Activated T-helper 1 cell treated with anti-CD3 and anti-CD28 coated beads, Interleukin-2, amount 50 U/mL, for 16 hours (primary cell): ENCODE measurements at regions not wholly inside any gene's neighbourhood (a gene's known extent, or its start where the extent isn't known, plus 50 kb on each side); places are given as distances from the start of the nearest gene placed in this dataset.

ENCODE experiments used
- DNase-seq, 2 donors: peaks; one replicate each; pipeline ENCODE4 v3.0.0-alpha.2; 2020; ENCODE audit warnings: low read depth in 1 of 2, low spot score in 1 of 2

DNA sequence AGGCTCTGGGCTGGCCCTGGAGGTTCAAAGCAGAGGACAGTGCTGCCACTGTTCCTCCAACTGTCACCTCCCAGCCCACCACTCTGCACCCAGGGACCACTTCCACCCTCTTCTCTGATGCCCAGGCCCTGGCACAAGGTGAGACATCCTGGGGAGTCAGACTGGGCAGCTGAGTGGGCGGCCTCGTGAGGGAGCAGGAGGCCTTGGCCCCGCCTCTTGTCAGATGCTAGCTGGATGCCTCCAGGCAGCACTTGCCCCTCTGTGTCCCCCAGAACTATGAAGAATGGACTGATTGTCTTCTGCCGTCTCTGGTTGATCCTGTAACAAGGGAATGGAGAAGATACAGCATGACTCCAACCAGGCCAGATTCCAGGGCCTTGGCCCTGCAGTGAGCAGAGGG lies 191.0 kb upstream of the LINGO1 start:
- DNase-seq: no peak

DNA sequence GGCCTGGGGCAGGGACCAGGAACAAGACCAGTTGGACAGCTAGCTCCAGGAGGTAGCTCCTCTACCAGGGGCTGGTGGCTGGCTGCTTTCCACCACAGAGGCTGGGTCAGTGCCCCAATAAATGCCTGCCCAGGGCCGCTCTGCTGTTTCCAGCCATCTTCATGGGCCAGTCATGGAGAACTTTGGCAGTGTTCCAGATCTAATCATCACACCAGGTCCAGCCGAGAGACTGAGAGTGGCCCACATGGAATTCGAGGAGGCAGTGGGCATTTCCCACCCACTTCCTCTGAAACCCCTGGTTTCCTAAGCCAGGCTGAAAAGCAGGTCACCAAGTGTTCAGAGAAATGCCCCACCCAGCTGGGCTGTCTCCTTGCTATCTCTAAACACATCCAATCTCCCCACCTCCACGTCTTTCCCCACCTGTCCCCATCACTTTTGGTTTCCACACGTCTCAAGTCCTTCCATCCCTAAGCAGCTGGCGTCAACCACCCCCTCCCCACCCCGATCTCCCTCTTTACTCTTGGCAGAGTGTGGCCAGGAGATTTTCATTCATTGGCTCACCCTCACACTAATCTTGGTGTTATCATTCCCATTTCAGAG lies 190.0 kb upstream of the LINGO1 start:
- no peak for DNase-seq

DNA sequence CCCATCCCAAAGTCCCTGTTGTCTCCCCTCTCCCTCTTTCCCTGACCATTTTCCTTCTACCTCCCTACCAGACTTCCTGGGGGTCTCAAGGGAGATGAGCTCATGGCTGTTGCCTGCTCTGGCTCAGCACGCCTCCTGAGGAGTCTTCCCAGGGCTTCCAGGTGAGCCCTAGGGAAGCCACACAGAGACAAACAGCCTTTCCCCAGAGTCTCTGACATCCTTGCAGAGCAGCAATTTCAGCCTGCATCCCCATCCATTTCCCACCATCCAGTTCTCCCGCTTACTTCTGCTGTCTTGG lies 189.2 kb upstream of the LINGO1 start:
- no peak for DNase-seq

DNA sequence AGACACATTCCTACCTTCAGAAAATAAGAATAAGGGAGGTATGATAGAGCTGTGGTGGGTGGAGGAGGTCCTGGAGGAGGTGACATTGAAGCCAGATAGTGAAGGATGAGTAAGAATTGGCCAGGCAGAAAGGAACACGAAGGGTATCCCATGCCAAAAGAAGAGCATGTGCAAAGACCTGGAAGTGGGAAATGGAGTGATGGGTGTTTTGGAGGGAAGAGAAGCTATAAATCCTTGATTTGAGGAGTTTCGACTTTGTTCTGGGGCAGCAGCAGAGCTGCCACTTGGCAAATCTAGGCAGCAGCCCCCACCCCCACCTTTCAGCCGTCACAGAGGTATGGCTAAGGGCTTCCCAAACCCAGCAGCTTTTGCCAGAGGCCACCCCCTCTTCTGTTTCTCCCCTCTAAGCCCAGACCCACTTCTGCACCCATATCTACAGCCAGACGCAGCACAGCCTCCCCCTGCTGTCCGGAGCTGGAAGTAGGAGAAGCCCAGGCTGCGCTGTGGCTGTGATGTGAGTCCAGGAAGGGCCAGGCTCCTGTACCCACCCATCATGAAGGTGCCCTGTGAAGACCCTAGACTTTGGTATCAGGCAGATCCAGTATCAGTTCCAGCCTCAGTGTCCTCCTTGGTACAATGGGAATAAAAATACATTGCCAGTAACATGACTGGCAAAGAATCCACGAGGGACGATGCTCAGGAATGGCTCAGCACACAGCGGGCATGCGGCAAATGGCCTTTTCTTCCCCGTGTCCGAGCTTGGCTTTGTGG lies 188.7 kb upstream of the LINGO1 start:
- DNase-seq: no peak

DNA sequence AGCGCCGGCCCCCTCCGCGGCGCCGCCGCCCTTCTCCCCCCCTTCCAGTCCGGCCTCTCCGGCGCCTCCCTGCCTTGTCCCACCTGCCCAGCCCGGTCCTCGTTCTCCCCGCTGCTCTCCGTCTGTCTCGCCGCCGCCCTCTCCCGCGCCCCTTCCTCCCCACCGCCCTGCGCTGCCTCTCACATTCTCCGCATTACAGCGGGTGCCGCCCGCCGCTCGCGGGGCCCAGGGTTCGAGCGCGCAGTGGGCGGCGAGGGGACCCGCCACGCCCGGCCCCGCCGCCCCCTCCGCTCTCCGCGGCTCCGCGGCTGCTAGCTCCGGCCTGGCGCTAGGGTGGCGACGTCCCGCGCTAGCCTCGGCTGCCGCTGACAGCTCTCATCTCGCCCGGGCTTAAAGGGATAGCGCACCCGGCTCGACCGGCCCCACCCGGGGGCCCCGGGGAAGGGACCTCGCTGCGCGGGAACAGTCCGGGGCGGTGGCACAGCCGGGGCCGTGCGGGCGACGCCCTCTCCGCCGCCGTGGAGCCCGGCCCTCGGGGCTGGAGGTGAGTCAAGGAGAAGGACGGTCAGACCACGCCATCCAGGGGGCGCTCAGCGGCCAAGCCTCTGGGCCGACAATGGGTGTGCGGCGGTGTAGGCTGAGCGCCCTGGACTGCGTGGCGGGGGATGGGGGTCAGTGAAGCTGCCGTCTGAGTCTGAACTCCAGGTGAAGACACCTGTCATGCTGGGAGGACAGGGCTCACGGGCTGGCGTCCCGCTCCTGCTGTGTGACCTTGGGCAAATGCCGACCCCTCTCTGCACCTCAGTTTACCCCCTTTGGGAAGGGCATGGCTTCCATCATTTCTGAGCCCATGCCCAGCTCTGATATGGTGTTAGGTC lies 187.4 kb upstream of the LINGO1 start:
- no peak for DNase-seq

DNA sequence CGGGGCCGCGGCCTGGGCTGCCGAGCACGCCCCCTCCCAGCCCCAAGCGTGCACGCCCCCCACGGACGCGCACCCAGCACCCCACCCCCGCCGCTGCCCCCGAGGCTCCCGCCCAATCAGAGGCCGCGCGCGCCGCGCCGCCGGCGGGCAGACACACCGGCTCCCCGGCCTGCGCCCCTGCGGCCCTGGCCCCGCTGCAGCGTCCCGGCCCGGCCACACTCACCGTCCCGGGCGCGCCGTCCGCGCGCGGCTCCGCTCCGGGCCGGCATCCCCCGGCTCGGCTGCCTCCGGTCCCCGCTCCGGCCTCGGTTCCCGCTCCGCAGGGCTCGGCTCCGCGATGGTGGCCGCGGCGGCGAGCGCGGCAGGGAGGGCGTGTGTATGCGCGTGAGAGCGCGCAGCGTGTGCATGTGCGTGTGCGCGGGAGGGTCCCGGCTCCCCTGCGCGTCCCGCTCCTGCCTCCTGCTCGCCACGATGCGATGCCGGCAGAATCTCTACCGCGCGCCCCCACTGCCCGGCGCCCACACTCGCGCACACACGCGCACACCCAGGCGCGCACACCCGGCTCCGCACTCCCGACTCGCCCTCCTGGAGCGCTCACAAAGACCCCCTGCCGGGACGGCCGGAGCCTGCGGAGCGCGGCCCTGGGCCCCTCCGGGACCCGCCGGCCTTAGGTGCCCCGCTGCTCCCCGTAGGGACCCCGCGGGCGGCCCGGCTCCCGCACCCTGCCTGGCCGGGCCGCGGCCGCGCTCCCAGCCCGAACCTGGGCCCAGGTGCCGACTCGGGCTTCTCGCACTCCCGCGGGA lies 186.5 kb upstream of the LINGO1 start:
- DNase-seq: no peak

DNA sequence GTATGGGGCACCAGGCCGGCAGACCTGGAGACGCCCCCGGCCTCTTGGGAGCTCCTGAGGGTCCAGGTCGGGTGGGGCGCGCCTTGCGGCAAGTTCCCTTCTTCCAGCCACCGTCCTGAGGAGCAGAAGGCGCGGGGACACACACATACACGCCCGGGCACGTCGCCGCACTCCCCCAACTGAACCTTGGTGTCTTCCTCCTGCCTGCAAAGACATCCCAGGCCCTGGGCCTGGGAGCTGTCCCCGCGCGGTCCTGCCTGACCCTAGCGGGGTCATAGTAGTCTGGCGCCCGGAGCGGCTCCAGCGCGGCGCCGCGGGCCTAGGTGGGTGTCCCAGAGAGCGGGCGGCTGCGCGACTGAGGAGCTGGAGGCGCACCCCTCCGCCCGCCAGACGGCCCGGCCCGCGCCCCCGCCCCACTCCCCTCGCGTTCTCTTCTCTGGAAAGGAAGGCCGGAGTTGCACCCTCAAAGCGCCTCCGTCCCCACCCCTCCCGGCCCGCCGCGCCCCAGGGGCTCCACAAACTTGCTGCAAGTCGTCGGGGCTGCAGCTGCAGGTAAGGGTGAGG lies 185.9 kb upstream of the LINGO1 start:
- no peak for DNase-seq

DNA sequence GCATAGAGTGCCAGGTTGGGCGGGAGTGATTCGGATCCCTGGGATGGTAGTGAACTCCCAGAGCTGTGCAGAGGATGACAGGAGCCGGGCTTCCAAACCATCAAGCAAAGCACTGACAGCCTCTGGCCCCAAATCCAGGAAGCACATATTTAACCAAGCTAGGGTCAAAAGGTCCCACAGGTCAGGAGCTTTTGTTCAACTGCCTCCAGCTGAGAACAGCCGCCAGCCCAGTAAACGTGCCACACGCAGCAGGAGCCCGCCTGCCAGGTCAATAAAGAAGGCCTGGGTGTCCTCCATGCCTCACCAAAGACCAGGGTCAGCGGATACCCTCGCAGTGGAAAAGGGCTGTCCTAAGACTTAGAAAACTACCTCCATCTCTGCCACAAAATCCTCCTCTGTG lies 184.7 kb upstream of the LINGO1 start:
- DNase-seq: no peak

DNA sequence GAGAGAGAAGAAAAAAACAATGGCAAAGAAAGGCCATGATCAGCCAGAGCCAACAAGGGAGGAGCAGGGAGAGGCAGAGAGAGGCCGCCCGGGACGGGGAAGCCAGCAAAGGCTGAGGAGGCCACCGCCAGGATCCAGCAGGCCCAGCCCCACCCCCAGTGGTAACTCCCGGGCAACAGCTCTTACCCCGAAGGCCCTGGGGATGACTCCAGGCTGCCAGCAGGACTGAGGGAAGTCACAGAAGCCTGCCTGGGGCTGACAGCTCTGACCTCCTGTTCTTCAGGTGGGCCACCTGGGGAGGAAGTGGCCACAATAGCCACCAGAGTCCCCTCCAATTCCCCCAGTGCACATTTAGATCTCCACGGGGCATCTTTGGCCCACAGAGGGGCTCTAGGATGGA lies 184.3 kb upstream of the LINGO1 start:
- DNase-seq: no peak

DNA sequence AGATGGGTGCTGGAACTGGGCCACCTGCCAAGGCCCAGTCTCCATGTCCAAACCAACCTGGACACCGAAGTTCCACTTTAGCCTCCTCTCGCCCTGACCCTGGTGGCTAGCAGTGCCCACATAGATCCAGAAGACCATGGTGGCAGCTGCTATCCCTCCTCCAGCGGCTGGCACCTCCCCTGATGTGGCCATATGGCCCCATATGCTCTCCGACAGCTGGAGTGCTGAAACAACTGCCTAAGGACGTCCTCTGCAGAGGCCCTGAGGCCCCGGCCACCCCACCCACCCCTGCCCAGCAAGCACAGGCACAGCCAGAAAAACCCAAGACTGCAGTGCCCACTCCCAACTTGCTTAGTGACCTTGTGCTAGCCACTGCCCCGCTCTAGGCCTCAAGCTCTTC lies 182.3 kb upstream of the LINGO1 start:
- DNase-seq: no peak

DNA sequence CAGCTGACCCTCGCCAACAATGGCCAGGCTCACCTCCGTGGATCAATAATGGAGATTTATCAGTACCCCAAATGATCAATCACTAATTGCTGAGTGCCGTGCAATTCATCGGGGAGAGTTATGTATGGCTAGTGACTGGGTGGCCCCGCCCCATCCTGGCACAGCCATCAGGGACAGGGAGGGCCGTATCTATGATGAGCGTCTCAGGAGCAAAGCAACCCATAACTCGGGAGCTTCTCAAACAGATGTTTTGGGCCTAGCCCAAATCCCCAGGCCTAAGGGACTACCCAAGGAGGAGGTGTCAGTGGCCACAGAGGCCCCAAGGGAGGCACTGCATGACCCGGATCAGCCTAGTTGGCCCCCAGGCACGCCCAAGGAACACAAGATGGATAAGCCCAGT lies 180.0 kb upstream of the LINGO1 start:
- DNase-seq: no peak

DNA sequence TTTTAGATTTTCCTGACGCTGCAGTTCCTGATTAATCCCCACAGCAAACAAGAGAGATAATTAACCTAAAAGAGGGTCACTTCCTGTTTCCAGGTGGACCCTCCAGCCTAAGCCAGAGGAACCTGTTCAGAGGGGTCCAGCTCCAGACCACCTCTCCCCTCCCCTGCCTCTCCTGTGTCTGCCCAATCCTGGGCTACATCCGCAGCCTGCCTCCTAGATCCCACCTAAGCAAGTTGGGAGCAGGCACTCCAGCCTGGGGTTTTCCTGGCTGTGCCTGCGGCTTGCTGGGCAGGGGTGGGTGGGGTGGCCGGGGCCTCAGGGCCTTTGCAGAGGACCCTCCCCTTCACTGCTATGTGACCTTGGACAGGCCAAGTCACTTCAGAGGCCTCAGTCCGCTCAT lies 178.6 kb upstream of the LINGO1 start:
- no peak for DNase-seq

DNA sequence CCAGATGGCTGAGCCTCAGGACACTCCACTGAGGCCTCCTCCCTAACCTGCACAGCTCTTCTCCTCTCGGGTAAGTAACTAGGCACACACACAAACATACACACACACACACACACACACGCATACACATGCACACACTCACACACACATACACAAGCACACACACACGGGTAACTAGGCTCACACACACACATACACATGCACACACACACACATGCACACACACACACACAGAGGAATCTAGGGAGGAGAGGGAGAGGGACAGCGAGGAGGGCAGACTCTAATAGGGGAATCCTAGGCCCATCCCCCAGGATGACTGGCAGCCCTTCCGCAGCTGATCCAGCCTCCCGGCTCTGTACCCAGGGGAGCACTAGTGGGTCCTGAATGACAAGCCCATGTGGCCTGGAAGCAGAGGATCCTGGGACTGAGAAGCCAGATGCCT lies 177.4 kb upstream of the LINGO1 start:
- DNase-seq: no peak

DNA sequence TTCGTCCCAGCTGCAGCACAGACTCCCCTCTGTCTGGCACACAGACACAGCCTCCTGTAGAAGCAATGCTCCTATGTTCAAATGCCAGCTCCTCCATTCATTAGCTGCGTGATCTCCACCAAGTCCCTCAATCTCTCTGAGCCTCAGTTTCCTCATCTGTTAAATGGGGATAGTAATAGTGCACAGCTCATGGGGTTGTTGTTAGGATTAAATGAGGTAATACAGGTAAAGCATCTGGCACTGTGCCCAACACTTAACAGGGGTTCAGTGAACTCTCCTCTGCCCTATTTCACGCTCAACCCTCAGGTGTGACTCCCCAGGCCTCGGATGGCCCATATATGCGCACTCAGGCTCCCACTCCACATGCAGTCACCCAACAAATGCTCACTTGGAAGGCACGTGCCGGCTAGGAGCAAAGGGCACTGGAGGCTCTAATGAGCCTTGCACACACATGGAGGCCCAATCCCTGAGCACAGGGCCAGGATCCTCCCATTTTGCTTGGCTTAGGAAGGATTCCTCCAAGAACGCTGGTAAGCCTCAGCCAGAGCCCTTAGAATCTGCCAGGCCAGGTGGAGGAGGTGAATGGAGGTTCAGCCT lies 176.0 kb upstream of the LINGO1 start:
- no peak for DNase-seq

DNA sequence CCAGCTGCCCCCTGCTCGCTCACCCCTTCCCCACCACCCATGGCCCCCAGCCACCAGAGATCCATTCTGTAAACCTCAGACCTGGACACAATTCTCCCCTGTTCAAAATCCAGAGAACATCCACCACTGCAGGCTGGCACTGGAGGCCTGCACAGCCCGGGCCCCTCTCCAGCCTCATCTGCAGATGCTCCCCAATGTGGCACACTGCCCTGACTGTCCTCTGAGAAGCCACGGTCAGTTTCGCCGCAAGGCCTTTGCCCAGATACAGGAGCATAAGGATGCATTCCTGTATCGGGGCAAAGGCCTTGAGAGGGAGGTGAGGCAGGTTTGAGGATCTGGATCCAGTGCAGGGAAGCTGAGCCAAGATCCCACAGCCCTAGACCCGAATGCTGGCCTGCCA lies 175.4 kb upstream of the LINGO1 start:
- DNase-seq: no peak

DNA sequence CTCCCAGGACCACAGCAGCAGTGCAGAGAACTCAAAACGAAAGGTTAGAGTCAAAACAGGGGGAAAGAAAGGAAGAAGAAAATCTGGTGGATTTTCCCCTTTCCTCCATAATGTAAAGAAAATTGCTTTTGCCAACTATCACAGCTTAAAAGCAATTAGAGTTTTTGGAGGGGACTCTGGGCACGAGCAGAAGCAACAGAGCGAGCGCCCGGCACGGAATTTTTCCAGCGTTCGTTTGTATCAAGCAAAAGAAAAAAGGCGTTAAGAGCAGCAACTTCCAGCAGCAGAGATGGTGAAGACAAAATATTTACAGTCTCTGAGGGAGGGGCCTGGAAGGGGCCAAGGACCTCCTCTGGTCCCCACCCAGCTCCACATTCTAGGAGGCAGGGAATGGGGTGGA lies 174.9 kb upstream of the LINGO1 start:
- DNase-seq: no peak

DNA sequence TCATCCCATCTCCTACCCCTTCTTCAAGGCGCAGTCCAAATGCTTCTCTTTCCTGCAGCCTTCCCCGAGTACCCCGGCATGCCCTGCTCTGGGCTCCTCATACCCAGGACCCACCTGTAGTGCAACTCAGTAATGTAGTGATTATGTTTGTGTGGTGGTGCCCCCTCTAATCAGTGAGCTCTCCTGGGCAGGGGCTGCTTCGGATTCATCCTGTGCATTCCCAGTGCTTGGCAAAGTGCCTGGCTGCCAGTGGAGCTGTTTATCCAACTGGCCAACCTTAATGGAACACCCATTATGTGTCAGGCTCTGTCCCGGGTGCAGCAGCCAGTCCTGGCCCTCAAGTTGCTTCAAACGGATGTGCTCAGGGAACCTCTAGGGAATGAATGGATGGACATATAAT lies 174.4 kb upstream of the LINGO1 start:
- DNase-seq: no peak

DNA sequence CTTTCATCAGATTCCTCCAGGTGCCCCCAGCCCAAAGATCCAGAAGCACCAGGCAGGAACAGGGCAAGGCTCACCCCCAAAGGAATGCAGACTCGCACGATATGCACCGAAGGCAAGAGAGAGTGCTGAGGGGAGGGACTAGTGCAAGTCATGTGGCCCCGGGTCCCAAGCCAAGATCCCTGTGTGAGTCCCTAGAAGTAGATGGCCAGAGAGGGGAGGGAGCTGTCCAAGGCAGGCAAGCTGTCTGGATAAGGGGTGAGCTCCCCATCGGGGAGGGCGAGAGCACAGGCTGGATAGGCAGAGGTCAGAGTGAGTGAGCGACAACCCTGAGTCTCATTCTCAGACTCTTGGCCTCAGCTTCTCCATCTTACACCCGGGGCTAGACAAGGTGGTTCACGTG lies 171.5 kb upstream of the LINGO1 start:
- DNase-seq: no peak

DNA sequence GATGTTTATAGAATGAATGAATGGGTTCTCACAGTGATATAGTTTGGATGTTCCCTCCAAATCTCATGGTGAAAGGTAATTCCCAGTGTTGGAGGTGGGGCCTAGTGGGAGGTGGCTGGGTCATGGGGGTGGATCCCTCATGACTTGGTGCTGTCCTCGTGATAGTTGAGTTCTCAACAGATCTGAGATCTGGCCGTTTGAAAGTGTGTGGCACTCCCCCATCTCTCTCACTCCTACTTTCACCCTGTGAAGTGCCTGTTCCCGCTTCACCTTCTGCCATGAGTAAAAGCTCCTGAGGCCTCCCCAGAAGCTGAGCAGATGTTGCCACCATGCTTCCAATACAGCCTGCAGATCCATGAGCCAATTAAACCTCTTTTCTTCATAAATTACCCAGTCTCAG lies 170.8 kb upstream of the LINGO1 start:
- no peak for DNase-seq

DNA sequence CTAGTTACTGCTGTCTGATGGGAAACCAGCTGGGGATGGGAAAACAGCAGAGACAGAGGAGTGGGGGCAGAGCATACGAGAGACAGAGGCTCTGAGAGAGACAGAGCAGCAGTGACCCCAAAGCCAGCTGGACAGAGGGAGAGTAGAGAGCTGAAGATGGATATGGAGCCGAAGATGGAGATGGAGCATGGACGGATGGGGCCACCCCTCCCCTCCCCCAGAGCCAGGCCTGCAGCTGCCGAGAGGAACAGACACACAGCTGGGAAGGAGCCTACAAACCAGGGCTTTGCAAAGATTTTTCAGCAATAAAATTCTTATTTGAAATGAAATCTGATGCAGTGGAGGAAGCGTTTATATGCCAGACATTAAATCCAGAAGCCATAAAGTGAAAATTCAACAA lies 167.6 kb upstream of the LINGO1 start:
- DNase-seq: no peak

DNA sequence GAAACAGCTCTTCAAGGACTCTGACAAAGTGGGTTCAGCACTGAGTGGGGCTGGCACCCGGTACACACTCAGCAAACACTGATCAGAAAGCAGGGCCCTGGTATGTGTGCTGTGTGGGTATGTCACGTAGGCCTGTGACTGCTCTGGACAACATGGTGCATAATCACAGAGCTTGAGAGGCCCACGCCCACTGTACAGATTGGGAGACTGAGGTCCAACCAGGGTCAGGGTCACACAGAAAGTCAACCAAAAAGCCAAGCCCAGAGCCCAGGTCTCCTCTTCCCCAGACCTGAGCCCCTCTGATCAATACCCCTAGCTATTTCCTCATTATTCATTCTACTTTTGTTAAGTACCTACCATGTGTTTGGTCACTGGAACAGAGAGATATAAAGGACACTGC lies 166.1 kb upstream of the LINGO1 start:
- no peak for DNase-seq
